ENCODE measurements at regions not wholly inside any gene's neighbourhood (a gene's known extent, or its start where the extent isn't known, plus 50 kb on each side); places are given as distances from the start of the nearest gene placed in this dataset.
"Not testable (repeated sequence)": the region's sequence is repeated elsewhere in the genome, so short reads cannot be mapped to it uniquely, and the experiment has no call there.

- DNase-seq (ENCODE audit: low spot score) (no peak), ATAC-seq (ENCODE audit: low FRiP score) (no peak)
- TF ChIP-seq CTCF (IDR thresholded peaks at IDR 0.05) = no peak
Observed at GRCh38 chr3:171915275-171915674, 72.1 kb downstream of the TMEM212 start.

DNA sequence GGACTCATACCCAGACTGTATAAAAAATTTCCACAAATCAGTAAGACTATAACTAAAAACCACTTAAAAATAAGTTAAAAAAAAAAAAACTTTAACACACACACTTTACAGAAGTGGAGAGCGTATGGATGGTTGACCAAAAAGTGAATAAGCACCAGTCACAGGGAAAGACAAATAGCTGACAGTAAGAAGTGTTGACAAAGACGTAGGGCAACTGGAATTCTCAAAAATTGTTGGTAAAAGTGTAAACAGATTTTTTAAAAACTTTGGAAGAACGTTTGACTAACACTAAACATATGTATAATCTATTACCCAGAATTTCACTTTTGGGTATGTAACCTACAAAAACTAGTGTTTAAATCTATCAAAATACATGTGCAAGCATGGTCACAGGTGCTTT lies 73.7 kb downstream of the TMEM212 start:
- TF ChIP-seq CTCF (IDR thresholded peaks at IDR 0.05) = no peak
- ATAC-seq (ENCODE audit: low FRiP score) (no peak), DNase-seq (ENCODE audit: low spot score) (no peak)

DNA sequence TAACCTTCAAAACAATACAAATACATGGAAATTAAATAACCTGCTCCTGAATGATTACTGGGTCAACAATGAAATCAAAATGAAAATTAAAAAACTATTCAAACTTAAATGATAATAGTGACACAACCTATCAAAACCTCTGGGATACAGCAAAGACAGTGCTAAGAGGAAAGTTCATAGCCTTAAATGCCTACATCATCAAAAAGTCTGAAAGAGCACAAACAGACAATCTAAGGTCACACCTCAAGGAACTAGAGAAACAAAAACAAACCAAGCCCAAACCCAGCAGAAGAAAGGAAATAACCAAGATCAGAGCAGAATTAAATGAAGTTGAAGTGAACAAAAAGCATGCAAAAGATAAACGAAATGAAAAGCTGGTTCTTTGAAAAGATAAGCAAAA lies 79.5 kb downstream of the TMEM212 start:
- not testable (repeated sequence) for DNase-seq (ENCODE audit: low spot score); ATAC-seq (ENCODE audit: low FRiP score)

- not testable (repeated sequence) for ATAC-seq (ENCODE audit: low FRiP score); DNase-seq (ENCODE audit: low spot score)
Observed at GRCh38 chr3:171923668-171924067, 80.5 kb downstream of the TMEM212 start.

GRCh38 chr3:171924864-171925263 lies 81.7 kb downstream of the TMEM212 start:
- ATAC-seq (ENCODE audit: low FRiP score); DNase-seq (ENCODE audit: low spot score): not testable (repeated sequence)

- no peak for DNase-seq (ENCODE audit: low spot score)
- TF ChIP-seq CTCF (IDR thresholded peaks at IDR 0.05) = no peak
- no peak for ATAC-seq (ENCODE audit: low FRiP score)
Observed at GRCh38 chr3:171932153-171932611, 89.0 kb downstream of the TMEM212 start.

DNA sequence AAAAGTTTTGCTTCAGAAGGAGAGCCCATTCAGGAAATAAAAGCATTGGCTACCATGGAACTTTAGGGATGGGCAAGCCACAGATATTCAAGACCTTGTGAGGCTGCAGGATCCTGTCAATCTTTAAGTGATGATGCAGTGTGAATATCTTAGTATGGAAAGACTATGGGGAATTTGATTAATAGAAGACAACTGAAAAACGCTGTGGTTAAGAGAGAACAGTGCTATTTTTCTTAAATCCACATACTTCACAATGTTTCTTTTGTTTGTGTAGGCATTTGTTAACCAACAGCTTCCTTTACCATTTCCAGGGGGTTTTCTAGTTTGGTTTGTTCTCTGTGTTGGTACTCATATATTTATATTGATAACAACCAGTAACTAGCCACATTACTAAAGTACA lies 90.3 kb downstream of the TMEM212 start:
- ATAC-seq (ENCODE audit: low FRiP score) = no peak
- no peak for DNase-seq (ENCODE audit: low spot score)
- TF ChIP-seq CTCF (IDR thresholded peaks at IDR 0.05) = no peak

GRCh38 chr3:171935261-171936123 lies 92.3 kb downstream of the TMEM212 start:
- ATAC-seq (ENCODE audit: low FRiP score) = no peak
- TF ChIP-seq CTCF (IDR thresholded peaks at IDR 0.05) = no peak

More at GRCh38 chr3:171935261-171936123, 92.3 kb downstream of the TMEM212 start:
- no peak for DNase-seq (ENCODE audit: low spot score)
